ENCODE measurements at regions not wholly inside any gene's neighbourhood (a gene's known extent, or its start where the extent isn't known, plus 50 kb on each side); places are given as distances from the start of the nearest gene placed in this dataset.

DNA sequence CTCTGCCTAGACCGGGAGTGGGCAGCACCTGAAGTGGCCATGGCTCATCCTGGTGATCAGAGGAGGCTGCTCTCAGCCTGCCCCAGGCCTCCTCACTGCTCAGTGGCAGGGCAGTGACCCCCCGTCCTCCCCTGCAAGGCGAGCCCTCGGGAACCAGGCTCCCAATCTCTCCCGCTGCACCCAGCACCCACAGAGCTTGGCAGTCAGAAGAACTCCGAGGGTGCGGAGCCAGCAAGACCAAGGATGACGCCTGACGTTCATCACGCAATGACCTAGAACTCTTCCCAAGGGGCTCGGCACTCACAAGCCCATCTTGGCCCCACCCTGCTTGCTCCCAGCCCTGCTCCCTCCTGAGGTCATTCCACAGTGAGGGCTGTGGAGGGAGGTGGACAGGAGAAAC lies 189.8 kb upstream of the SALL3 start:
- H3K4me1 ChIP-seq (ENCODE audit: control insufficient read depth in 5 of 5, insufficient read depth in 5 of 5, low read length in 5 of 5) = no peaks in the 10 kb centered on the region
- H3K27me3 ChIP-seq (ENCODE audit: control insufficient read depth in 5 of 5, insufficient read depth in 4 of 5, low read length in 5 of 5) = peaks cover 0 to 15% (median 5%) of the 10 kb centered on the region in 5 donors
- H3K4me3 ChIP-seq (ENCODE audit: low read depth in 1 of 5, low read length in 5 of 5) = no peak overlapping the region
- no peak overlapping the region for H3K9ac ChIP-seq (ENCODE audit: low read length in 5 of 5)
- H3K27ac ChIP-seq (ENCODE audit: low read depth, low read length) = no peak overlapping the region
- H3K9me3 ChIP-seq (ENCODE audit: control insufficient read depth in 5 of 5, low read length in 5 of 5) = no peaks in the 10 kb centered on the region
- no peaks in the 10 kb centered on the region for H3K36me3 ChIP-seq (ENCODE audit: control insufficient read depth in 5 of 5, insufficient read depth in 5 of 5, low read length in 5 of 5)

DNA sequence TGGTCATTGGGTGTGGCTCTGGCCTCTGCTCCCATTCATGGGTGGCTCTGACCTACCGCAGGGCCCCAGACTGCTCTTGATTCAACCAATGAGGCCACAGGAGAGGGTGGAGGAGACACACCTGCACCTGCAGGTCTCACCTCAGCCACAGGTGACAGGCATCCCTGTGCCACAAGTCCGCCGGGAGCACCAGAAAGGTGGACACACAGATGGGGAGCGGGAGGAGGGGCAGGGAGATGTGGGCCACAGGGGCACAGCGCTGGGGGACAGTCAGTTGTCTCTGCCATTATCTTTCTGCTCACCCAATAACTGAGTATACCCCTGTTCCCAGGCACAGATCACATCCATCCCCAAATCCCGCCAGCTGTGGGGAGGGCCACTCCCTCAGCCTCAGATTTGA lies 189.1 kb upstream of the SALL3 start:
- H3K4me1 ChIP-seq (ENCODE audit: control insufficient read depth in 5 of 5, insufficient read depth in 5 of 5, low read length in 5 of 5) = no peaks in the 10 kb centered on the region
- H3K9ac ChIP-seq (ENCODE audit: low read length in 5 of 5) = no peak overlapping the region
- H3K27ac ChIP-seq (ENCODE audit: low read depth, low read length) = no peak overlapping the region
- no peaks in the 10 kb centered on the region for H3K9me3 ChIP-seq (ENCODE audit: control insufficient read depth in 5 of 5, low read length in 5 of 5)
- H3K4me3 ChIP-seq (ENCODE audit: low read depth in 1 of 5, low read length in 5 of 5) = no peak overlapping the region
- no peaks in the 10 kb centered on the region for H3K36me3 ChIP-seq (ENCODE audit: control insufficient read depth in 5 of 5, insufficient read depth in 5 of 5, low read length in 5 of 5)
- peaks cover 0 to 15% (median 5%) of the 10 kb centered on the region in 5 donors for H3K27me3 ChIP-seq (ENCODE audit: control insufficient read depth in 5 of 5, insufficient read depth in 4 of 5, low read length in 5 of 5)

DNA sequence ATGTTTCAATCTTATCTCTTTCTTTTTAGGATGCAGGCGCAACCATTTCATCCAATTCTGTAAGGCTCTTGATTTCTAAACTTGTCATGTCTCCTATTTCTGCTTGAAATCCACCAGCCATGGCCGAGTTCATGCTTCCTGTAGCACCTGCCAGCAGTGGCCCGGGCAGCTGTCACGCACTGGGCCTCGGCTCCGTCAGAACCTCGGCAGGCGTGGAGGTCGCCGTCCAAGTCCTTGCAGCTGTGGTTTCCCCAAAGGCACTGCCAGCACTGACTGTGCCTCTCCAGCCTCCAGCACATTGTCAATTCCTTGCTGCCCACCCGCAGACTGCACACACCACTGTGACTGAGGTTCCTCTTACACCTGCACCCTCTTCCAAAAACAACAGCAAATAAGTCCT lies 188.7 kb upstream of the SALL3 start:
- no peak overlapping the region for H3K4me3 ChIP-seq (ENCODE audit: low read depth in 1 of 5, low read length in 5 of 5)
- H3K36me3 ChIP-seq (ENCODE audit: control insufficient read depth in 5 of 5, insufficient read depth in 5 of 5, low read length in 5 of 5) = no peaks in the 10 kb centered on the region
- no peaks in the 10 kb centered on the region for H3K9me3 ChIP-seq (ENCODE audit: control insufficient read depth in 5 of 5, low read length in 5 of 5)
- H3K4me1 ChIP-seq (ENCODE audit: control insufficient read depth in 5 of 5, insufficient read depth in 5 of 5, low read length in 5 of 5) = no peaks in the 10 kb centered on the region
- H3K27me3 ChIP-seq (ENCODE audit: control insufficient read depth in 5 of 5, insufficient read depth in 4 of 5, low read length in 5 of 5) = peaks cover 0 to 15% (median 5%) of the 10 kb centered on the region in 5 donors
- H3K9ac ChIP-seq (ENCODE audit: low read length in 5 of 5) = no peak overlapping the region
- no peak overlapping the region for H3K27ac ChIP-seq (ENCODE audit: low read depth, low read length)

DNA sequence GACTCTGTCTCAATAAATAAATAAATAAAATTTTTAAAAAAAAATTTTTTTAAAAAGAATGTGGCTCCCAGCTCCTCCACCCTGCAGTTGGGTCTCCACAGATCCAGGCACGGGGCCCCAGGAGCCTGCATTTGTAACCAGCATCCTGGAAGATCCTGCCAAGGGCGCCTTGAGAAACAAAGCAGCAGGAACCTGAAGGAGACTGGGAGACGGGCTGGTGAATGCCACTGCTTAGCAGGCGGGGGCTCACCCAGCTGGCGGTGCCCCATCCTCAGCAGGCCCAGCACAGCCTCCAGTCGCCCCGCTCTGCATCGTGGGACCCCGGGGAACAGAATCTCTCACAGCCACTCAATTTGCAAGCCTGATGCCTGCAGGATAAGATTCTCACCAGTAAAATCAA lies 187.5 kb upstream of the SALL3 start:
- no peak overlapping the region for H3K4me3 ChIP-seq (ENCODE audit: low read depth in 1 of 5, low read length in 5 of 5)
- no peak overlapping the region for H3K27ac ChIP-seq (ENCODE audit: low read depth, low read length)
- H3K4me1 ChIP-seq (ENCODE audit: control insufficient read depth in 5 of 5, insufficient read depth in 5 of 5, low read length in 5 of 5) = peaks cover 0 to 6% (median 0%) of the 10 kb centered on the region in 5 donors
- peaks cover 0 to 15% (median 5%) of the 10 kb centered on the region in 5 donors for H3K27me3 ChIP-seq (ENCODE audit: control insufficient read depth in 5 of 5, insufficient read depth in 4 of 5, low read length in 5 of 5)
- H3K9me3 ChIP-seq (ENCODE audit: control insufficient read depth in 5 of 5, low read length in 5 of 5) = peaks cover 0 to 6% (median 4%) of the 10 kb centered on the region in 5 donors
- no peak overlapping the region for H3K9ac ChIP-seq (ENCODE audit: low read length in 5 of 5)
- H3K36me3 ChIP-seq (ENCODE audit: control insufficient read depth in 5 of 5, insufficient read depth in 5 of 5, low read length in 5 of 5) = no peaks in the 10 kb centered on the region

DNA sequence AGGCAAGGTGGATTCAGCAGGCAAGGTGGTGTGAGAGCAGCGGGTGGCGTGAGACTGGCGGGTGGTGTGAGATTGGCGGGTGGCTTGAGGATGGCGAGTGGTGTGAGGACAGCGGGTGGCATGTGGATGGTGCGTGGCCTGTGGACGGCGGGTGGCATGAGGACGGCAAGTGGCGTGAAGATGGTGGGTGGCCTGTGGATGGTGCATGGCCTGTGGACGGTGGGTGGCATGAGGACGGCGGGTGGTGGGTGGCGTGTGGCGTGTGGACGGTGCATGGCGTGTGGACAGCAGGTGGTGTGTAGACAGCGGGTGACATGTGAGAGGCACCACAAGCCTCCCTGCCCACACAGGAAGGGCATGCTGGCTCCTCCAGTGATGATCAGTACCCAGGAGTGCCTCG lies 186.9 kb upstream of the SALL3 start:
- peaks cover 0 to 15% (median 4%) of the 10 kb centered on the region in 5 donors for H3K27me3 ChIP-seq (ENCODE audit: control insufficient read depth in 5 of 5, insufficient read depth in 4 of 5, low read length in 5 of 5)
- H3K4me1 ChIP-seq (ENCODE audit: control insufficient read depth in 5 of 5, insufficient read depth in 5 of 5, low read length in 5 of 5) = peaks cover 0 to 6% (median 0%) of the 10 kb centered on the region in 5 donors
- no peak overlapping the region for H3K27ac ChIP-seq (ENCODE audit: low read depth, low read length)
- H3K4me3 ChIP-seq (ENCODE audit: low read depth in 1 of 5, low read length in 5 of 5) = no peak overlapping the region
- no peaks in the 10 kb centered on the region for H3K36me3 ChIP-seq (ENCODE audit: control insufficient read depth in 5 of 5, insufficient read depth in 5 of 5, low read length in 5 of 5)
- no peak overlapping the region for H3K9ac ChIP-seq (ENCODE audit: low read length in 5 of 5)
- H3K9me3 ChIP-seq (ENCODE audit: control insufficient read depth in 5 of 5, low read length in 5 of 5) = peaks cover 0 to 6% (median 4%) of the 10 kb centered on the region in 5 donors

DNA sequence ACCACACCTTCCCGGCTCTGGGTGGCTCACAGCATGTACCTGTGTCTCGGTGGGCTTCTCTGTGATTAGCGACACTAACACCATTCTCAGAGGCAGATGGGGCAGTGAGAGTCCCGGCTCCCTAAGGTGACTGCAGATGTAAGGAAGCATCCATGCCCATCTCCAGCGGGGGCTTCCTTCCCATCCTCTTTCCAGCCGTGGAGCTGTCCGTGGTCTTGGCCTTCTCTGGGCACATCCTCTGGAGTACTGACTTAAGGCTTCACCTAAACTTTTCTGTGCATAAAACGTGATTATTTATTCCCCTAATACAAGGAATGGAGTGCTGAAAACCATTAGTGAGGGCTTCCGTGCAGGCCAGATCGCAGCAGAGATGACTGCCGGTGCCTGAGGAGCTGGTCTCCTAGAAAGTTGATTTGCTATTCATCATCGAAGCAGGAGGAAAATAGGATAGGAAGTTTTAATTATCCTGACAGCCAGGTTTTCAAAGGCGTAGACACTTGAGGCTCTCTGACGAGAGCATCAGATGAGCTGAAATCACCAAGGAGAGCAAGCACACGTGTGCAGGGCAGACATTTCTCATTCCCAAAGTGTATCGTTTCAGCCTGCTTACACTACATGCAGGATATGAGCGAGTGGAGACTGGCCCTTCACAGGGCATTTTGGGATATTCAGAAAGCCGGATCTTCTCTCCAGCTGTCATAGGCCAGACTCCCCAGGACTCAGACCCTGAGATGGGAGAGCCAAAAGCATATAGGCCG lies 186.1 kb upstream of the SALL3 start:
- Histone ChIP-seq H3K4me3 (ENCODE audit: low read depth in 1 of 5, low read length in 5 of 5) (no peak overlapping the region), H3K27me3 (ENCODE audit: control insufficient read depth in 5 of 5, insufficient read depth in 4 of 5, low read length in 5 of 5) (peaks cover 0 to 15% (median 3%) of the 10 kb centered on the region in 5 donors), H3K9me3 (ENCODE audit: control insufficient read depth in 5 of 5, low read length in 5 of 5) (peaks cover 0 to 6% (median 4%) of the 10 kb centered on the region in 5 donors)

DNA sequence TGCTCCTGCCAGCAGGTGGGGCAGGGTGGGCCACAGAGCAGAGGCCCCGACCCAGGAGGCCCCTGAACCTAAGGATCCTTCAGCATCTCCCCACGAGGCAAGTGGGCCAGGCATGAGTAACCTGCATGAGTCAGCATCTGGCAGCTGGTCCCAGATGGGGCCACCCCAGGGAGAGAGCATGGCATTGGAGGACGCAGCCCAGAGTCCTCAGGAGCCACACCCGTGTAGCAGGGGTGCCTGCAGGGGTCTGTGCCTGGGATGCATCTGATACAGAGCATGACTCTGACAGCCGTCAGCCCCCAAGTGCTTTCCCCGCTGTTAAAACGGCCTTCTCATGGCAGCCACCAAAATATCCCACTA lies 185.6 kb upstream of the SALL3 start:
- Histone ChIP-seq H3K36me3 (ENCODE audit: control insufficient read depth in 5 of 5, insufficient read depth in 5 of 5, low read length in 5 of 5) (no peaks in the 10 kb centered on the region), H3K27ac (ENCODE audit: low read depth, low read length) (no peak overlapping the region), H3K9ac (ENCODE audit: low read length in 5 of 5) (no peak overlapping the region), H3K4me1 (ENCODE audit: control insufficient read depth in 5 of 5, insufficient read depth in 5 of 5, low read length in 5 of 5) (peaks cover 0 to 6% (median 0%) of the 10 kb centered on the region in 5 donors), H3K4me3 (ENCODE audit: low read depth in 1 of 5, low read length in 5 of 5) (no peak overlapping the region), H3K9me3 (ENCODE audit: control insufficient read depth in 5 of 5, low read length in 5 of 5) (peaks cover 0 to 6% (median 4%) of the 10 kb centered on the region in 5 donors), H3K27me3 (ENCODE audit: control insufficient read depth in 5 of 5, insufficient read depth in 4 of 5, low read length in 5 of 5) (peaks cover 0 to 15% (median 3%) of the 10 kb centered on the region in 5 donors)

More for the DNA sequence above, 186.1 kb upstream of the SALL3 start:
- Histone ChIP-seq H3K36me3 (ENCODE audit: control insufficient read depth in 5 of 5, insufficient read depth in 5 of 5, low read length in 5 of 5) (no peaks in the 10 kb centered on the region), H3K9ac (ENCODE audit: low read length in 5 of 5) (no peak overlapping the region), H3K4me1 (ENCODE audit: control insufficient read depth in 5 of 5, insufficient read depth in 5 of 5, low read length in 5 of 5) (peaks cover 0 to 6% (median 0%) of the 10 kb centered on the region in 5 donors), H3K27ac (ENCODE audit: low read depth, low read length) (no peak overlapping the region)

DNA sequence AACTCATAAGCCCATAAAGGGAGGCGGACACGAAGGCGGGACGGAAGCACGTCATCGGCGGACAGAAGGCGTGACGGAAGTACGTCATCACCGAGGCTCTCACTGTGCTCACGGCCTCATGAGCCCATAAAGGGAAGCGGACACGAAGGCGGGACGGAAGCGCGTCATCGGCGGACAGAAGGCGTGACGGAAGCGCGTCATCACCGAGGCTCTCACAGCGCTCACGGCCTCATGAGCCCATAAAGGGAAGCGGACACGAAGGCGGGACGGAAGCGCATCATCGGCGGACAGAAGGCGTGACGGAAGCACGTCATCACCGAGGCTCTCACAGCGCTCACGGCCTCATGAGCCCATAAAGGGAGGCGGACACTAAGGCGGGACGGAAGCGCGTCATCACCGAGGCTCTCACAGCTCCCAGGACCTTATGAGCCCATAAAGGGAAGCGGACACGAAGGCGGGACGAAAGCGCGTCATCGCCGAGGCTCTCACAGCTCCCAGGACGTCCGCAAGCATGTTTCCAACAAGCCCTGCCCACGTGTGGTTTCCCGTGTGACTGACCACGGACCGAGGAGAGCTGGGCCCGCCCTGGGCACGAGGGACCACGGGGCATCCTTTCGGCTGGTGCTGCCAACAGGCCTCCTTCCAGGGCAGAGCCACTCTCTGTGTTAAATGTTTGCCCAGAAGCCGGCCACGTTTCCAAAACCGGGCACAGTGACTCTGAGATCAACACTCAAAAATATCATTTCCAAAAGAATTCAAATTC lies 182.7 kb upstream of the SALL3 start:
- peaks cover 0 to 8% (median 4%) of the 10 kb centered on the region in 5 donors for H3K9me3 ChIP-seq (ENCODE audit: control insufficient read depth in 5 of 5, low read length in 5 of 5)

DNA sequence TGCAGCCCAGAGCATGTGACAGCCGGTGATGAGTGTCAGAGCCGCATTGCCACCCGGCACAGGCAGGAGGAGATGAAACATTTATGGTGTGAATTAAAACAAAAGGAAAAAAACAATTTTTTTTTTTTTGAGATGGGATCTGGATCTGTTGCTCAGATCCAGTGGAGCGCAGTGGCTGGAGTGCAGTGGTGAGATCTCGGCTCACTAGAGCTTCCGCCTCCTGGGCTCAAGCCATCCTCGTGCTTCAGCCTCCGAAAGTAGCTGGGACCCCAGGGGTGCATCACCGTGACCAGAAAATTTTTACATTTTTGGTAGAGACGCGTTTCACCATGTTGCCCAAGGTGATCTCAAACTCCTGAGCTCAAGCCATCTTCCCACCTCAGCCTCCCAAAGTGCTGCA lies 182.1 kb upstream of the SALL3 start:
- Histone ChIP-seq H3K9me3 (ENCODE audit: control insufficient read depth in 5 of 5, low read length in 5 of 5) (peaks cover 0 to 8% (median 4%) of the 10 kb centered on the region in 5 donors), H3K27ac (ENCODE audit: low read depth, low read length) (no peak overlapping the region), H3K36me3 (ENCODE audit: control insufficient read depth in 5 of 5, insufficient read depth in 5 of 5, low read length in 5 of 5) (no peaks in the 10 kb centered on the region), H3K9ac (ENCODE audit: low read length in 5 of 5) (no peak overlapping the region), H3K4me3 (ENCODE audit: low read depth in 1 of 5, low read length in 5 of 5) (no peak overlapping the region), H3K27me3 (ENCODE audit: control insufficient read depth in 5 of 5, insufficient read depth in 4 of 5, low read length in 5 of 5) (peaks cover 0 to 12% (median 0%) of the 10 kb centered on the region in 5 donors), H3K4me1 (ENCODE audit: control insufficient read depth in 5 of 5, insufficient read depth in 5 of 5, low read length in 5 of 5) (peaks cover 0 to 6% (median 0%) of the 10 kb centered on the region in 5 donors)

More for the DNA sequence above, 182.7 kb upstream of the SALL3 start:
- peaks cover 0 to 6% (median 0%) of the 10 kb centered on the region in 5 donors for H3K4me1 ChIP-seq (ENCODE audit: control insufficient read depth in 5 of 5, insufficient read depth in 5 of 5, low read length in 5 of 5)
- no peak overlapping the region for H3K9ac ChIP-seq (ENCODE audit: low read length in 5 of 5)
- H3K36me3 ChIP-seq (ENCODE audit: control insufficient read depth in 5 of 5, insufficient read depth in 5 of 5, low read length in 5 of 5) = no peaks in the 10 kb centered on the region
- H3K27me3 ChIP-seq (ENCODE audit: control insufficient read depth in 5 of 5, insufficient read depth in 4 of 5, low read length in 5 of 5) = peaks cover 0 to 12% (median 0%) of the 10 kb centered on the region in 5 donors
- no peak overlapping the region for H3K4me3 ChIP-seq (ENCODE audit: low read depth in 1 of 5, low read length in 5 of 5)
- H3K27ac ChIP-seq (ENCODE audit: low read depth, low read length) = no peak overlapping the region
